PC-9 (cell line): ENCODE measurements at regions not wholly inside any gene's neighbourhood (a gene's known extent, or its start where the extent isn't known, plus 50 kb on each side); places are given as distances from the start of the nearest gene placed in this dataset.
"Not testable (repeated sequence)": the region's sequence is repeated elsewhere in the genome, so short reads cannot be mapped to it uniquely, and the experiment has no call there.

Source experiments
- BruUV-seq: library from RNA; stranded (reverse); fragments of 400-500 nt; replicated peaks from 2 replicates; lab custom pipeline; 2021; lab: Mats Ljungman, UMichigan
- CTCF ChIA-PET: fragments of 300-600 bp; sonication (Branson Sonifier 250); formaldehyde crosslinking; loops from one replicate; lab custom pipeline; 2022; ENCODE audit warnings: antibody characterized with exemption; lab: Charles Lee
- POLR2A ChIA-PET: fragments of 300-600 bp; sonication (Branson Sonifier 250); formaldehyde crosslinking; loops from one replicate; lab custom pipeline; 2022; ENCODE audit warnings: antibody characterized with exemption; ENCODE audit not compliant: unreplicated experiment; lab: Charles Lee
- DNase-seq, 2 experiments: peaks; one replicate each; pipeline versions ENCODE4 v3.0.0 to v3.0.0-alpha.2; 2015 to 2022; ENCODE audit warnings: mixed read lengths in 1 of 2
- H2AFZ ChIP-seq: fragments of 200-600 bp; sonication (generic); 2 replicates; pipeline ENCODE4 v1.8.1; 2017; ENCODE audit warnings: antibody characterized with exemption
- H3F3A ChIP-seq: fragments of 200-600 bp; sonication (generic); 2 replicates; pipeline ENCODE4 v1.8.1; 2017; ENCODE audit warnings: antibody characterized with exemption, mild to moderate bottlenecking, low read depth; ENCODE audit not compliant: insufficient read depth
- H3K27ac ChIP-seq: fragments of 200-600 bp; sonication (generic); 2 replicates; pipeline ENCODE4 v1.6.1; 2016; ENCODE audit warnings: mixed run types
- H3K27me3 ChIP-seq: fragments of 200-600 bp; sonication (generic); 2 replicates; pipeline ENCODE4 v1.6.1; 2016; ENCODE audit warnings: low read depth, mixed run types; ENCODE audit not compliant: insufficient read depth
- H3K36me3 ChIP-seq: fragments of 200-600 bp; sonication (generic); 2 replicates; pipeline ENCODE4 v1.6.1; 2016; ENCODE audit warnings: low read depth, mixed run types
- H3K4me1 ChIP-seq: fragments of 200-600 bp; sonication (generic); replicated peaks from 2 replicates; pipeline ENCODE4 v1.6.1; 2016; ENCODE audit warnings: mixed run types; ENCODE audit not compliant: insufficient read depth
- H3K4me2 ChIP-seq: fragments of 200-600 bp; sonication (generic); 2 replicates; pipeline ENCODE4 v1.6.1; 2017; ENCODE audit warnings: mixed run types
- H3K4me3 ChIP-seq: fragments of 200-600 bp; sonication (generic); 2 replicates; pipeline ENCODE4 v1.6.1; 2016; ENCODE audit warnings: mixed run types
- H3K79me2 ChIP-seq: fragments of 200-600 bp; sonication (generic); 2 replicates; pipeline ENCODE4 v1.6.1; 2017; ENCODE audit warnings: low read depth, mixed run types
- H3K9me2 ChIP-seq: fragments of 200-600 bp; sonication (generic); 2 replicates; pipeline ENCODE4 v1.8.1; 2017; ENCODE audit warnings: mild to moderate bottlenecking; ENCODE audit not compliant: insufficient read depth
- H3K9me3 ChIP-seq: fragments of 200-600 bp; sonication (generic); 2 replicates; pipeline ENCODE4 v1.8.1; 2016; ENCODE audit warnings: low read depth; ENCODE audit not compliant: insufficient read depth
- H4K20me1 ChIP-seq: fragments of 200-600 bp; sonication (generic); 2 replicates; pipeline ENCODE4 v1.8.1; 2017; ENCODE audit not compliant: insufficient read depth
- EZH2 ChIP-seq: fragments of 200-600 bp; sonication (generic); IDR thresholded peaks from 2 replicates; pipeline ENCODE4 v1.8.0; 2017; ENCODE audit warnings: antibody characterized with exemption, low read depth
- intact Hi-C: fragments of 100-400 bp; cut with micrococcal nuclease; formaldehyde crosslinking; loops from one replicate; pipeline ENCODE4 v1.10.0; 2022; ENCODE audit not compliant: unreplicated experiment
- TF ChIP-seq, protein P1 (sequence below): fragments of 200-600 bp; sonication (generic); conservative IDR thresholded peaks from 2 replicates; pipeline ENCODE4 v1.6.1; 2017; ENCODE audit warnings: mixed run types, antibody characterized with exemption, mild to moderate bottlenecking, moderate library complexity

DNA sequence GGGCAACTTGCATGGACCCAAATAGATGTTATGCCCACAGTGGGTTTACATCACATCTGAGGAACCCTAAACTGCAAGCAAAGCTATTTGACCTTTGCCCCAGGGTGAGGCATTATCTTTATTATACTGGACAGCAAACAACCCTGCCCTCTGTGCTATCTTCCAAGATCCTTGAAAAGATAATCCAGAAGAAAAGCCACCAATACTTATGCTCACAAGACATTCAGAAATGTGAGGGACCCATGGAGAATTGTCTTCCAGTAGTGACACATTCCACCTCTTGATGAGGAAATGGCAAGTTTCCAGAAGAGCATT, 53.0 kb upstream of the NDUFV2 start:
- no peaks in the 10 kb centered on the region for H3K27me3 ChIP-seq
- H3F3A ChIP-seq = 0 out of 2 replicates have a peak, but pooled peaks cover under 1% of the 10 kb centered on the region
- no peak overlapping the region for H2AFZ ChIP-seq
- H3K36me3 ChIP-seq = no peaks in the 10 kb centered on the region
- H3K4me3 ChIP-seq = no peak overlapping the region
- no peak overlapping the region for H3K4me2 ChIP-seq
- peaks cover 24% of the 10 kb centered on the region for H3K9me3 ChIP-seq
- no peak overlapping the region for H3K27ac ChIP-seq
- H4K20me1 ChIP-seq = no peaks in the 10 kb centered on the region
- intact Hi-C loops = no loop called here
- no TSS peak for BruUV-seq
- no peak for DNase-seq
- CTCF ChIA-PET = no interaction called here
- no peaks in the 10 kb centered on the region for H3K9me2 ChIP-seq
- TF ChIP-seq, protein P1, sequence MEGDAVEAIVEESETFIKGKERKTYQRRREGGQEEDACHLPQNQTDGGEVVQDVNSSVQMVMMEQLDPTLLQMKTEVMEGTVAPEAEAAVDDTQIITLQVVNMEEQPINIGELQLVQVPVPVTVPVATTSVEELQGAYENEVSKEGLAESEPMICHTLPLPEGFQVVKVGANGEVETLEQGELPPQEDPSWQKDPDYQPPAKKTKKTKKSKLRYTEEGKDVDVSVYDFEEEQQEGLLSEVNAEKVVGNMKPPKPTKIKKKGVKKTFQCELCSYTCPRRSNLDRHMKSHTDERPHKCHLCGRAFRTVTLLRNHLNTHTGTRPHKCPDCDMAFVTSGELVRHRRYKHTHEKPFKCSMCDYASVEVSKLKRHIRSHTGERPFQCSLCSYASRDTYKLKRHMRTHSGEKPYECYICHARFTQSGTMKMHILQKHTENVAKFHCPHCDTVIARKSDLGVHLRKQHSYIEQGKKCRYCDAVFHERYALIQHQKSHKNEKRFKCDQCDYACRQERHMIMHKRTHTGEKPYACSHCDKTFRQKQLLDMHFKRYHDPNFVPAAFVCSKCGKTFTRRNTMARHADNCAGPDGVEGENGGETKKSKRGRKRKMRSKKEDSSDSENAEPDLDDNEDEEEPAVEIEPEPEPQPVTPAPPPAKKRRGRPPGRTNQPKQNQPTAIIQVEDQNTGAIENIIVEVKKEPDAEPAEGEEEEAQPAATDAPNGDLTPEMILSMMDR = no peak
- TF ChIP-seq EZH2 = no peak
- no peaks in the 10 kb centered on the region for H3K4me1 ChIP-seq
- no peaks in the 10 kb centered on the region for H3K79me2 ChIP-seq
- POLR2A ChIA-PET = no interaction called here

DNA sequence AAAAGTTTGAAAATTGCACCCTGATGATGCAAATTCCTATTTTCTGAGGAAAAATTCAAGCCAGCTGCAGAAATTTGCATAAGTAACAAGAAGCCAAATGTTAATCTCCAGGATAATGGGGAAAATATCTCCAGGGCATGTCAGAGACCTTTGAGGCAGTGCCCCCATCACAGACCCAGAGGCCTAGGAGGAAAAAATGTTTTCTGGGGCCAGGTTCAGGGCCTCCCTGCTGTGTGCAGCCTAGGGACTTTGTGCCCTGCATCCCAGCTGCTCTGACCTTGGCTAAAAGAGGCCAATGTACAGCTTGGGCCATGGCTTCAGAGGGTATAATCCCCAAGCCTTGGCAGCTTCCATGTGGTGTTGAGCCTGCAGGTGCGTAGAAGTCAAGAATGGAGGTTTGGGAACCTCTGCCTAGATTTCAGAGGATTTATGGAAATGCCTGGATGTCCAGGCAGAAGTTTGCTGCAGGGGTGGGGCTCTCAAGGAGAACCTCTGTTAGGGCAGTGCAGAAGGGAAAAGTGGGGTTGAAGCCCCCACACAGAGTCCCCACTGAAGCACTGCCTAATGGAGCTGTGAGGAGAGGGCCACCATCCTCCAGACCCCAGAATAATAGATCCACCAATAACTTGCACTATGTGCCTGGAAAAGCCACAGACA, 51.7 kb upstream of the NDUFV2 start:
- H3K27ac ChIP-seq, BruUV-seq, H3K9me2 ChIP-seq, intact Hi-C loops, H3K4me2 ChIP-seq, H3K36me3 ChIP-seq, DNase-seq, H4K20me1 ChIP-seq, H3K4me3 ChIP-seq, H3K27me3 ChIP-seq, POLR2A ChIA-PET, H3K79me2 ChIP-seq, CTCF ChIA-PET, H2AFZ ChIP-seq: not testable (repeated sequence)
- H3F3A ChIP-seq = peaks cover 11% of the 10 kb centered on the region
- peaks cover 24% of the 10 kb centered on the region for H3K9me3 ChIP-seq
- peaks cover 10% of the 10 kb centered on the region for H3K4me1 ChIP-seq
